ENCODE measurements at regions not wholly inside any gene's neighbourhood (a gene's known extent, or its start where the extent isn't known, plus 50 kb on each side); places are given as distances from the start of the nearest gene placed in this dataset.

DNA sequence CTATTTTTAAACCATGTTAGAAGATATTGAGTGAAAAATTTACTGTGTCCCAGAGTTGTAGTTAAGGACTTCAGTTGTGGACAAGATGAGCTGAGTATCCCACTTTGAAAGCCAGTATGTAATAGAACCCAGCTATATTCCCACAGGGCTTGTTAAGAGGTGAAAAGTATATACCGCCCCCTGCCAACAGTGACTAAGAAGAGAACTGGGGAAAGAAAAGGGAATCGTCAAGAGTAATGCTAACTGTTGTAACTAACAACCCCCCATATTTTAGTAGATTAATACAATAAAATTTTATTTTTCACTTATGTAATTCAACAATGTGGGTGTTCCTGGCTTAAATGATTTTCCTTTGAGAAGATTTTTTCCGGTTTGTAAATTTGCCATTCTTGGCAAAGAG, 250.4 kb upstream of the GIMD1 start:
- TF ChIP-seq EZH2 (IDR thresholded peaks at IDR 0.05; ENCODE audit: borderline replicate concordance, low read depth, low read length, severe bottlenecking) (no peak), MYC (IDR thresholded peaks at IDR 0.05; ENCODE audit: low read depth, low read length) (no peak), POLR2A (IDR thresholded peaks at IDR 0.05; ENCODE audit: low read depth, low read length) (no peak)
- TF ChIP-seq, protein P1, sequence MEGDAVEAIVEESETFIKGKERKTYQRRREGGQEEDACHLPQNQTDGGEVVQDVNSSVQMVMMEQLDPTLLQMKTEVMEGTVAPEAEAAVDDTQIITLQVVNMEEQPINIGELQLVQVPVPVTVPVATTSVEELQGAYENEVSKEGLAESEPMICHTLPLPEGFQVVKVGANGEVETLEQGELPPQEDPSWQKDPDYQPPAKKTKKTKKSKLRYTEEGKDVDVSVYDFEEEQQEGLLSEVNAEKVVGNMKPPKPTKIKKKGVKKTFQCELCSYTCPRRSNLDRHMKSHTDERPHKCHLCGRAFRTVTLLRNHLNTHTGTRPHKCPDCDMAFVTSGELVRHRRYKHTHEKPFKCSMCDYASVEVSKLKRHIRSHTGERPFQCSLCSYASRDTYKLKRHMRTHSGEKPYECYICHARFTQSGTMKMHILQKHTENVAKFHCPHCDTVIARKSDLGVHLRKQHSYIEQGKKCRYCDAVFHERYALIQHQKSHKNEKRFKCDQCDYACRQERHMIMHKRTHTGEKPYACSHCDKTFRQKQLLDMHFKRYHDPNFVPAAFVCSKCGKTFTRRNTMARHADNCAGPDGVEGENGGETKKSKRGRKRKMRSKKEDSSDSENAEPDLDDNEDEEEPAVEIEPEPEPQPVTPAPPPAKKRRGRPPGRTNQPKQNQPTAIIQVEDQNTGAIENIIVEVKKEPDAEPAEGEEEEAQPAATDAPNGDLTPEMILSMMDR (IDR thresholded peaks at IDR 0.05; ENCODE audit: extremely low read depth in 1 of 2, insufficient read depth in 1 of 2, low read depth in 1 of 2, low read length in 2 of 2) = no peak

All from endothelial cell of umbilical vein (primary cell).